Endodermal cell (in vitro differentiated cells): ENCODE measurements at regions not wholly inside any gene's neighbourhood (a gene's known extent, or its start where the extent isn't known, plus 50 kb on each side); places are given as distances from the start of the nearest gene placed in this dataset.

Experiments
- DNase-seq: peaks from one replicate; pipeline ENCODE4 v3.0.0-alpha.2; 2017
- H3K27ac ChIP-seq: 2 replicates; pipeline ENCODE4 v1.5.1; 2013; ENCODE audit warnings: mild to moderate bottlenecking, low read depth, low read length, moderate library complexity
- H3K27me3 ChIP-seq: 2 replicates; pipeline ENCODE4 v1.6.1; 2013; ENCODE audit warnings: mild to moderate bottlenecking, low read length, moderate library complexity; ENCODE audit not compliant: insufficient read depth, control insufficient read depth, poor library complexity, severe bottlenecking
- H3K36me3 ChIP-seq: 2 replicates; pipeline ENCODE4 v1.7.0; 2013; ENCODE audit warnings: mild to moderate bottlenecking, low read length, moderate library complexity; ENCODE audit not compliant: control insufficient read depth, insufficient read depth
- H3K4me1 ChIP-seq: one replicate; pipeline ENCODE4 v1.7.0; 2013; ENCODE audit warnings: low read length; ENCODE audit not compliant: control insufficient read depth, insufficient read depth
- H3K4me3 ChIP-seq: 2 replicates; pipeline ENCODE4 v1.5.1; 2013; ENCODE audit warnings: mild to moderate bottlenecking, low read length, moderate library complexity
- H3K9ac ChIP-seq: 2 replicates; pipeline ENCODE4 v1.6.1; 2013; ENCODE audit warnings: mild to moderate bottlenecking, low read length, moderate library complexity; ENCODE audit not compliant: poor library complexity, severe bottlenecking; ENCODE audit errors: extremely low read depth
- H3K9me3 ChIP-seq: 2 replicates; pipeline ENCODE4 v1.6.1; 2013; ENCODE audit warnings: mild to moderate bottlenecking, low read length, moderate library complexity; ENCODE audit not compliant: control insufficient read depth
- H3K27ac Mint-ChIP-seq: 2 replicates; pipeline ENCODE4 v1.8.0; 2020; ENCODE audit warnings: mixed read lengths
- H3K27me3 Mint-ChIP-seq: 2 replicates; pipeline ENCODE4 v1.8.0; 2021; ENCODE audit warnings: mild to moderate bottlenecking, mixed read lengths; ENCODE audit not compliant: insufficient read depth
- H3K36me3 Mint-ChIP-seq: 2 replicates; pipeline ENCODE4 v1.8.0; 2020; ENCODE audit warnings: low read depth, mixed read lengths
- H3K4me1 Mint-ChIP-seq: 2 replicates; pipeline ENCODE4 v1.8.0; 2020; ENCODE audit warnings: mixed read lengths
- H3K4me3 Mint-ChIP-seq: 2 replicates; pipeline ENCODE4 v1.8.0; 2020; ENCODE audit warnings: mild to moderate bottlenecking, moderate library complexity, mixed read lengths
- H3K9me3 Mint-ChIP-seq: 2 replicates; pipeline ENCODE4 v1.8.0; 2020; ENCODE audit warnings: mild to moderate bottlenecking, mixed read lengths
- CTCF ChIP-seq: fragments of 200-600 bp; sonication (generic); conservative IDR thresholded peaks from 2 replicates; pipeline ENCODE4 v1.5.0; 2021; ENCODE audit warnings: antibody characterized with exemption, mild to moderate bottlenecking
- WGBS, 2 experiments: methylation state at CpG; one replicate each; pipeline versions ENCODE4 v1.1.5 to v1.1.7; 2013; ENCODE audit warnings: missing lambda C conversion rate in 2 of 2, mixed read lengths in 1 of 2; ENCODE audit not compliant: insufficient coverage in 1 of 2, insufficient read length in 1 of 2; 5-methylcytosine and 5-hydroxymethylcytosine counted together

DNA sequence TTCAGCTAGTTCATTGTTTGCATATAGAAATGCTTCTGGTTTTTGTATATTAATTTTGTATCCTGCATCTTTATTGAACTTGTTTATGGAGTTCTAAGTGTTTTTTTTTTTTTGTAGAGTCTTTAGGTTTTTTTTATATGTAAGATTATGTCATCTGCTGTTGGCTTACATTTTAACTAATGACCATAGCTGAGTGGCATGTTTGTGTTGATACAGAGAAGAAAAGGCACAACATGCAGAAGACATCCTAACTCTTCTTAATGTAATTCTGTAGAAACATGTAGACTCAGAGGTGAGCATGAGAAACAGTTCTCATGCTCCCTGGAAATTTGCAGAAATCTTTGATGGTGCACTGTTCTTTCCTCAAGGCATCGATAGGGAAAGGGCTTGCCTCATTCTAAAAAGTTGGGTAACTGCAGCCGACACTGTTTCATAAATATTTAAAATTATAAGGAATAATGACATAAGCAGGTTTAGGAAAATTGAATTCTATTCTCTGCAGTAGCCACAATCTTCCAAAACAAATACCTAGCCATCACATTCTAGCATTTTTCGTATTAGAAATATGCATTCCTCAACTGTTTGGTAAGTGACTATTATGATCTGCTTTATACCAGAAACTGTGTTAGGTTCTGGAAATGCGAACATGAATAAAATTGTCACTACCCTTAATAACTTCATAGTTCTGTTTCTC is 499.6 kb upstream of the KCNMB2 start:
- Histone ChIP-seq H3K4me1 (no peaks in the 10 kb centered on the region), H3K27ac (no peak overlapping the region), H3K9me3 (no peaks in the 10 kb centered on the region), H3K27me3 (no peaks in the 10 kb centered on the region), H3K36me3 (no peaks in the 10 kb centered on the region), H3K4me3 (no peak overlapping the region), H3K9ac (no peak overlapping the region)
- Mint-ChIP-seq H3K36me3 (no peaks in the 10 kb centered on the region), H3K27ac (no peak overlapping the region), H3K4me3 (no peak overlapping the region), H3K4me1 (no peaks in the 10 kb centered on the region), H3K9me3 (no peaks in the 10 kb centered on the region), H3K27me3 (no peaks in the 10 kb centered on the region)
- no peak for TF ChIP-seq CTCF
- 98% methylated on average over 3 of the region's 4 CpGs; no CpG with 5 or more reads in 1 of the 2 experiments for WGBS, 2 experiments
- DNase-seq = no peak

GRCh38 chr3:178041931-178042330 is 494.3 kb upstream of the KCNMB2 start:
- DNase-seq = no peak
- Mint-ChIP-seq H3K36me3 (no peaks in the 10 kb centered on the region), H3K27me3 (no peaks in the 10 kb centered on the region), H3K27ac (no peak overlapping the region), H3K9me3 (no peaks in the 10 kb centered on the region), H3K4me1 (no peaks in the 10 kb centered on the region), H3K4me3 (no peak overlapping the region)
- no peaks in the 10 kb centered on the region for H3K4me1 ChIP-seq
- no peak overlapping the region for H3K9ac ChIP-seq
- TF ChIP-seq CTCF = no peak
- no peaks in the 10 kb centered on the region for H3K36me3 ChIP-seq
- H3K4me3 ChIP-seq = no peak overlapping the region
- H3K9me3 ChIP-seq = no peaks in the 10 kb centered on the region
- no peak overlapping the region for H3K27ac ChIP-seq
- no peaks in the 10 kb centered on the region for H3K27me3 ChIP-seq

DNA sequence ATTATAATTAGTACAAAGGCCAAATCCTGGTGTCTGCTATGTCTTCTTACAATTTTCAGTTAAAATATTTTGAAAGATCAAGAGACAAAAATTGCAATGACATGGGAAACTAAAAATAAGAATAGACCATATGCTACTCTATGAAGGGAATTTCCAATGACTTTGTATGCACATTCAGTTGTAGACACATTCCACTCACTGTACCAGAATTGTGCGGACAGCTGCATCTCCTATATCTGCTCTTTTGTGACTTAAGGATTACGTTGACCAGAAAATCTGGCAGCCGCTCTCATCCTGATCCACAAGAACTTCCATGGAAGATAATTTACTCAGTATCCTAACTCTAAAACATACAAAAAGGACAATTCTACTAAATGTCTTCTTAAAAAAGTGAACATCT is 493.9 kb upstream of the KCNMB2 start:
- H3K27ac Mint-ChIP-seq = no peak overlapping the region
- Histone ChIP-seq H3K27me3 (no peaks in the 10 kb centered on the region), H3K4me1 (no peaks in the 10 kb centered on the region), H3K9ac (no peak overlapping the region), H3K4me3 (no peak overlapping the region), H3K27ac (no peak overlapping the region), H3K9me3 (no peaks in the 10 kb centered on the region), H3K36me3 (no peaks in the 10 kb centered on the region)
- H3K27me3 Mint-ChIP-seq = no peaks in the 10 kb centered on the region
- H3K9me3 Mint-ChIP-seq = no peaks in the 10 kb centered on the region
- no peaks in the 10 kb centered on the region for H3K36me3 Mint-ChIP-seq
- H3K4me1 Mint-ChIP-seq = no peaks in the 10 kb centered on the region
- H3K4me3 Mint-ChIP-seq = no peak overlapping the region
- no peak for TF ChIP-seq CTCF
- no peak for DNase-seq
- WGBS, 2 experiments = 97 to 100% methylated on average over 3 of the region's 3 CpGs
